GM19455 (cell line): ENCODE measurements at regions not wholly inside any gene's neighbourhood (a gene's known extent, or its start where the extent isn't known, plus 50 kb on each side); places are given as distances from the start of the nearest gene placed in this dataset.

ENCODE experiments used
- ATAC-seq: cut with Tn5 transposase; IDR thresholded peaks from one replicate; pipeline ENCODE4 v1.9.1; 2021; ENCODE audit not compliant: unreplicated experiment

- no peak for ATAC-seq
Measured at GRCh38 chr1:60753036-60753900, 329.1 kb upstream of the NFIA start.

GRCh38 chr1:60751306-60751705 lies 331.1 kb upstream of the NFIA start:
- no peak for ATAC-seq

GRCh38 chr1:60747353-60747752 lies 335.0 kb upstream of the NFIA start:
- ATAC-seq, result no peak

- ATAC-seq, result no peak
Measured at GRCh38 chr1:60746278-60746791, 336.0 kb upstream of the NFIA start.

GRCh38 chr1:60745484-60745883 lies 336.9 kb upstream of the NFIA start:
- no peak for ATAC-seq

GRCh38 chr1:60742339-60742738 lies 340.0 kb upstream of the NFIA start:
- no peak for ATAC-seq

- ATAC-seq, result no peak
Measured at GRCh38 chr1:60740154-60740553, 342.2 kb upstream of the NFIA start.

- no peak for ATAC-seq
Measured at GRCh38 chr1:60739729-60740128, 342.6 kb upstream of the NFIA start.

GRCh38 chr1:60732977-60733401 lies 349.4 kb upstream of the NFIA start:
- ATAC-seq, result no peak

- no peak for ATAC-seq
Measured at GRCh38 chr1:60731321-60731720, 351.0 kb upstream of the NFIA start.

- ATAC-seq, result no peak
Measured at GRCh38 chr1:60727552-60727951, 354.8 kb upstream of the NFIA start.

- no peak for ATAC-seq
Measured at GRCh38 chr1:60716472-60716871, 365.9 kb upstream of the NFIA start.

GRCh38 chr1:60715970-60716369 lies 366.4 kb upstream of the NFIA start:
- no peak for ATAC-seq

- ATAC-seq, result no peak
Measured at GRCh38 chr1:60709426-60709825, 372.9 kb upstream of the NFIA start.

- ATAC-seq, result no peak
Measured at GRCh38 chr1:60705026-60705425, 377.3 kb upstream of the NFIA start.

GRCh38 chr1:60703155-60703554 lies 379.2 kb upstream of the NFIA start:
- no peak for ATAC-seq

- ATAC-seq, result no peak
Measured at GRCh38 chr1:60699325-60699724, 383.0 kb upstream of the NFIA start.

GRCh38 chr1:60697204-60697994 lies 385.0 kb upstream of the NFIA start:
- ATAC-seq, result no peak

- ATAC-seq, result no peak
Measured at GRCh38 chr1:60696512-60696911, 385.8 kb upstream of the NFIA start.

GRCh38 chr1:60695716-60696171 lies 386.6 kb upstream of the NFIA start:
- no peak for ATAC-seq

GRCh38 chr1:60694980-60695379 lies 387.4 kb upstream of the NFIA start:
- ATAC-seq, result no peak

GRCh38 chr1:60692031-60692430 lies 390.3 kb upstream of the NFIA start:
- no peak for ATAC-seq
